ENCODE measurements at regions not wholly inside any gene's neighbourhood (a gene's known extent, or its start where the extent isn't known, plus 50 kb on each side); places are given as distances from the start of the nearest gene placed in this dataset.

- no peak for DNase-seq (ENCODE audit: insufficient read length, low spot score)
- FAIRE-seq, result no peak
- TF ChIP-seq POLR2A (IDR thresholded peaks at IDR 0.05; ENCODE audit: low read depth, low read length), result no peak
These were observed 74.3 kb downstream of the ANKRD7 start for GRCh38 chr7:118298771-118299170.

- TF ChIP-seq POLR2A (IDR thresholded peaks at IDR 0.05; ENCODE audit: low read depth, low read length), result no peak
- FAIRE-seq (no peak), DNase-seq (ENCODE audit: insufficient read length, low spot score) (no peak)
These were observed 75.7 kb downstream of the ANKRD7 start for GRCh38 chr7:118300177-118300576.

- no peak for TF ChIP-seq POLR2A (IDR thresholded peaks at IDR 0.05; ENCODE audit: low read depth, low read length)
- DNase-seq (ENCODE audit: insufficient read length, low spot score) (no peak), FAIRE-seq (no peak)
These were observed 79.6 kb downstream of the ANKRD7 start for GRCh38 chr7:118304100-118304499.

GRCh38 chr7:118305671-118306070, 81.2 kb downstream of the ANKRD7 start:
- FAIRE-seq (peak; percentile 58), DNase-seq (ENCODE audit: insufficient read length, low spot score) (no peak)
- no peak for TF ChIP-seq POLR2A (IDR thresholded peaks at IDR 0.05; ENCODE audit: low read depth, low read length)

- FAIRE-seq, result no peak
These were observed 82.3 kb downstream of the ANKRD7 start for GRCh38 chr7:118306771-118307170.

GRCh38 chr7:118311121-118311836, 86.8 kb downstream of the ANKRD7 start:
- DNase-seq (ENCODE audit: insufficient read length, low spot score) (no peak), FAIRE-seq (peak; percentile 75)
- no peak for TF ChIP-seq POLR2A (IDR thresholded peaks at IDR 0.05; ENCODE audit: low read depth, low read length)

More at GRCh38 chr7:118306771-118307170, 82.3 kb downstream of the ANKRD7 start:
- no peak for DNase-seq (ENCODE audit: insufficient read length, low spot score)
- no peak for TF ChIP-seq POLR2A (IDR thresholded peaks at IDR 0.05; ENCODE audit: low read depth, low read length)

GRCh38 chr7:118312051-118312450, 87.5 kb downstream of the ANKRD7 start:
- FAIRE-seq, result no peak
- no peak for TF ChIP-seq POLR2A (IDR thresholded peaks at IDR 0.05; ENCODE audit: low read depth, low read length)
- no peak for DNase-seq (ENCODE audit: insufficient read length, low spot score)

GRCh38 chr7:118312966-118313365, 88.5 kb downstream of the ANKRD7 start:
- FAIRE-seq (no peak), DNase-seq (ENCODE audit: insufficient read length, low spot score) (no peak)
- TF ChIP-seq POLR2A (IDR thresholded peaks at IDR 0.05; ENCODE audit: low read depth, low read length), result no peak

GRCh38 chr7:118324790-118325449, 100.4 kb downstream of the ANKRD7 start:
- DNase-seq (ENCODE audit: insufficient read length, low spot score), result no peak
- no peak for TF ChIP-seq POLR2A (IDR thresholded peaks at IDR 0.05; ENCODE audit: low read depth, low read length)
- no peak for FAIRE-seq

GRCh38 chr7:118325450-118325808, 100.9 kb downstream of the ANKRD7 start:
- DNase-seq (ENCODE audit: insufficient read length, low spot score), result no peak
- no peak for FAIRE-seq
- no peak for TF ChIP-seq POLR2A (IDR thresholded peaks at IDR 0.05; ENCODE audit: low read depth, low read length)

- DNase-seq (ENCODE audit: insufficient read length, low spot score) (no peak), FAIRE-seq (peak; percentile 68)
- TF ChIP-seq POLR2A (IDR thresholded peaks at IDR 0.05; ENCODE audit: low read depth, low read length), result no peak
These were observed 102.7 kb downstream of the ANKRD7 start for GRCh38 chr7:118327174-118327573.

GRCh38 chr7:118328505-118329211, 104.2 kb downstream of the ANKRD7 start:
- no peak for TF ChIP-seq POLR2A (IDR thresholded peaks at IDR 0.05; ENCODE audit: low read depth, low read length)
- FAIRE-seq (no peak), DNase-seq (ENCODE audit: insufficient read length, low spot score) (no peak)

GRCh38 chr7:118330388-118330787, 105.9 kb downstream of the ANKRD7 start:
- DNase-seq (ENCODE audit: insufficient read length, low spot score), result no peak
- FAIRE-seq, result peak; percentile 23
- no peak for TF ChIP-seq POLR2A (IDR thresholded peaks at IDR 0.05; ENCODE audit: low read depth, low read length)

GRCh38 chr7:118346748-118347147, 122.2 kb downstream of the ANKRD7 start:
- TF ChIP-seq POLR2A (IDR thresholded peaks at IDR 0.05; ENCODE audit: low read depth, low read length), result no peak
- no peak for DNase-seq (ENCODE audit: insufficient read length, low spot score)
- no peak for FAIRE-seq

All from H54 (cell line).